Parathyroid adenoma (tissue), 2 donors: ENCODE measurements at regions not wholly inside any gene's neighbourhood (a gene's known extent, or its start where the extent isn't known, plus 50 kb on each side); places are given as distances from the start of the nearest gene placed in this dataset.

Source experiments
- H2AFZ ChIP-seq: fragments of 300-600 bp; sonication (generic); one replicate; pipeline ENCODE4 v1.7.0; 2017; ENCODE audit warnings: antibody characterized with exemption, mild to moderate bottlenecking
- H3K27ac ChIP-seq: fragments of 300-600 bp; sonication (generic); one replicate; pipeline ENCODE4 v1.7.0; 2017
- H3K27me3 ChIP-seq: fragments of 300-600 bp; sonication (generic); one replicate; pipeline ENCODE4 v1.7.0; 2017; ENCODE audit warnings: low read length; ENCODE audit not compliant: control insufficient read depth, insufficient read depth
- H3K36me3 ChIP-seq: fragments of 300-600 bp; sonication (generic); one replicate; pipeline ENCODE4 v1.7.0; 2017; ENCODE audit warnings: low read length; ENCODE audit not compliant: control insufficient read depth, insufficient read depth
- H3K4me1 ChIP-seq: fragments of 300-600 bp; sonication (generic); one replicate; pipeline ENCODE4 v1.7.0; 2017; ENCODE audit warnings: control low read depth
- H3K4me2 ChIP-seq: fragments of 300-600 bp; sonication (generic); one replicate; pipeline ENCODE4 v1.7.0; 2017; ENCODE audit warnings: low read length
- H3K4me3 ChIP-seq: fragments of 300-600 bp; sonication (generic); one replicate; pipeline ENCODE4 v1.7.0; 2017; ENCODE audit warnings: low read depth, low read length
- H3K79me2 ChIP-seq: fragments of 300-600 bp; sonication (generic); one replicate; pipeline ENCODE4 v1.7.0; 2017; ENCODE audit warnings: control low read depth
- H3K9ac ChIP-seq: fragments of 300-600 bp; sonication (generic); one replicate; pipeline ENCODE4 v1.7.0; 2017; ENCODE audit warnings: mild to moderate bottlenecking
- H3K9me3 ChIP-seq: fragments of 300-600 bp; sonication (generic); one replicate; pipeline ENCODE4 v1.7.0; 2017; ENCODE audit warnings: low read length; ENCODE audit not compliant: control insufficient read depth
- TF ChIP-seq, protein P1 (sequence below): fragments of 300-600 bp; sonication (generic); IDR thresholded peaks from one replicate; pipeline ENCODE4 v1.7.0; 2017; ENCODE audit warnings: antibody characterized with exemption, mild to moderate bottlenecking
- donor health status: primary hyperparathyroidism.

DNA sequence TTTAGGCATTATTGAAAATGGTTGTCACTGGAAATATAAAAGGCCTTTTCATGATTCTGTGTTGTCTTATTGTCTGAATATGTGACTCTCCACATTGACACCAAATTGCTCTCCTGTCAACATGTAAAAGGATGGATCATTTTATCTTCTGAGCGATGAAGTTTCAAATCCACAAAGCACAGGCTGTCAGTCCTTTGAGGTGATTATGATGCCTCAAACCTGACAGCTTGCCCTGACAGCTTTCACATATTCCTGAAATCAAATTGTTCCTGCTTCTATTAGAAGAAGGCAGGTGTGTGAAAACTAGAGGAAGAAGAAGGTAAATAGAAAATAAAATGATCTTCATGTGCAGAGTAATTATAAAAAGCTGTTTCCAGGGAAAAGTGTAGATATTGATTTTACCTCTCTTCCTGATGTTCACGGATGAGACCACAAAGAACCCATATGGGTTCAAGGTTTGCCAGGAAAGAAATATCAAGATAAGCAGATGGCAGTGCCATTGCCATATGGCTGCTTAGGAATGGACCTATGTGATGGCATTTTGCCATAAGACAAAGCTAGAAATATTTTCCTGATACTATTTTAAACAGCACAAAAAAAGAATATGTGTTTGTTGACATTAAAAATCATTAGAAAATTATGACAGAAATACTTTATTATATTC, 1006.3 kb upstream of the AGA start:
- Histone ChIP-seq H3K4me1 (no peaks in the 10 kb centered on the region), H3K27me3 (no peaks in the 10 kb centered on the region), H3K27ac (no peak overlapping the region), H3K79me2 (no peaks in the 10 kb centered on the region), H3K9ac (no peak overlapping the region), H3K4me3 (no peak overlapping the region), H3K36me3 (no peaks in the 10 kb centered on the region), H3K9me3 (no peaks in the 10 kb centered on the region), H2AFZ (no peak overlapping the region), H3K4me2 (no peak overlapping the region)
- TF ChIP-seq, protein P1, sequence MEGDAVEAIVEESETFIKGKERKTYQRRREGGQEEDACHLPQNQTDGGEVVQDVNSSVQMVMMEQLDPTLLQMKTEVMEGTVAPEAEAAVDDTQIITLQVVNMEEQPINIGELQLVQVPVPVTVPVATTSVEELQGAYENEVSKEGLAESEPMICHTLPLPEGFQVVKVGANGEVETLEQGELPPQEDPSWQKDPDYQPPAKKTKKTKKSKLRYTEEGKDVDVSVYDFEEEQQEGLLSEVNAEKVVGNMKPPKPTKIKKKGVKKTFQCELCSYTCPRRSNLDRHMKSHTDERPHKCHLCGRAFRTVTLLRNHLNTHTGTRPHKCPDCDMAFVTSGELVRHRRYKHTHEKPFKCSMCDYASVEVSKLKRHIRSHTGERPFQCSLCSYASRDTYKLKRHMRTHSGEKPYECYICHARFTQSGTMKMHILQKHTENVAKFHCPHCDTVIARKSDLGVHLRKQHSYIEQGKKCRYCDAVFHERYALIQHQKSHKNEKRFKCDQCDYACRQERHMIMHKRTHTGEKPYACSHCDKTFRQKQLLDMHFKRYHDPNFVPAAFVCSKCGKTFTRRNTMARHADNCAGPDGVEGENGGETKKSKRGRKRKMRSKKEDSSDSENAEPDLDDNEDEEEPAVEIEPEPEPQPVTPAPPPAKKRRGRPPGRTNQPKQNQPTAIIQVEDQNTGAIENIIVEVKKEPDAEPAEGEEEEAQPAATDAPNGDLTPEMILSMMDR: no peak

DNA sequence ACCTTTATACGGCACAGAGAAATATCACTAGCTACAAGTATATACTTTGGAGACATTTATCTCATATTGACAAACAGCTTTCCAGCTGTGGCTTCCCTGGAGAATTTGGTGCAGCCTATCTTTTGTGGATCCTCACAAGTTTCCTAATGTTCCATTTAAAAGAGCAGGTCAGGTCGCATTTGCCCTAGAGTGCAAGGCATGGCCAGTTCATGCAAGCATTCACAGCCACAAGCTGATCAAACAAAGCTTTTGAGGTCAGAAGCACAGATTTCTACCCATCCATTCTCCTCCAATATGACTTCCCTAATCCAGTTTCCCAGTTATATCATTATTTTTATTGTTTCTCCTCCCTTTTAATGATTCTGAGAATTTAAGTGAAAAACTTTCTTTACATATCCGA, 1008.4 kb upstream of the AGA start:
- Histone ChIP-seq H3K79me2 (no peaks in the 10 kb centered on the region), H3K27ac (no peak overlapping the region), H3K4me3 (no peak overlapping the region), H3K4me2 (no peak overlapping the region), H3K27me3 (no peaks in the 10 kb centered on the region), H3K36me3 (no peaks in the 10 kb centered on the region), H3K9ac (no peak overlapping the region), H2AFZ (no peak overlapping the region), H3K4me1 (no peaks in the 10 kb centered on the region), H3K9me3 (no peaks in the 10 kb centered on the region)
- TF ChIP-seq, protein P1: no peak

DNA sequence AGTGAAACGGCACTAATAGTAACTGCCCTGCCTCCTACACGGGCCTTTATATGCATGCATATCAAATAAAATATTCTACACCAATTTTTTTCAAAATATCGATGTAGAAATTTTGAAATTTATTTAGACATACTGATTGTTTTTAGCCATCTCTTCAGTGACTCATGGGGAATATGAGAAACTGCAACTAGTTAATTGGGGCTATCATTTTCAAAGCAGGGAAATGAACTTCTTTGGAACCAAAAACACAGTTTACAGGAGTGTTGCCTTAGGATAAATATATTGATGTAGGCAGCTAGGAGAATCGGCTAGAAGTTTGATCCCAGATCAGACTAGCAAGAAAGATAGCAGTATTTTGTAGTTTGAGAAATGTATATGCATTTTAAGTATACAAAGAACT, 1010.8 kb upstream of the AGA start:
- TF ChIP-seq, protein P1: no peak
- Histone ChIP-seq H3K9ac (no peak overlapping the region), H3K4me1 (no peaks in the 10 kb centered on the region), H3K4me2 (no peak overlapping the region), H3K79me2 (no peaks in the 10 kb centered on the region), H3K36me3 (no peaks in the 10 kb centered on the region), H3K27ac (no peak overlapping the region), H2AFZ (no peak overlapping the region), H3K9me3 (no peaks in the 10 kb centered on the region), H3K27me3 (no peaks in the 10 kb centered on the region), H3K4me3 (no peak overlapping the region)

DNA sequence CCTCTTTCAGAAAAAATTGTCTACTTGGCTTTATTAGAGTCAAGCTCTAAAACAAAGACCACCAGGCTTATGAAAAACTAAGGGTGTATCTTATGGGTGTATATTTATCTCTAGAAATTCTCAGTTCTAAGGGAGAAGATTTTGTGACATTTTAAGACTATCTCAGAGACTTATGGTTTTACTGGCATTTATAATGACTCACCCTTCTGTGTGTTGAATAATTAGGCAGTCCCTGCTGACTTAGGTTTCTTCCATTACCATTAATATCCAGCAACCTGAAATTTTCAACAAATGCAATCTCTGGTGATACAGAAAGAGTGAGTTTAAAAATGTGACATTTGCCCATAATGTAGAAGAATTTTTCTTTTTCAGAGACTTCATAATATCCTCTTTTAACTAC, 1015.0 kb upstream of the AGA start:
- Histone ChIP-seq H3K79me2 (no peaks in the 10 kb centered on the region), H3K4me1 (no peaks in the 10 kb centered on the region), H2AFZ (no peak overlapping the region), H3K4me2 (no peak overlapping the region), H3K4me3 (no peak overlapping the region), H3K27ac (no peak overlapping the region), H3K36me3 (no peaks in the 10 kb centered on the region), H3K9ac (no peak overlapping the region), H3K27me3 (no peaks in the 10 kb centered on the region), H3K9me3 (no peaks in the 10 kb centered on the region)
- TF ChIP-seq, protein P1: no peak

DNA sequence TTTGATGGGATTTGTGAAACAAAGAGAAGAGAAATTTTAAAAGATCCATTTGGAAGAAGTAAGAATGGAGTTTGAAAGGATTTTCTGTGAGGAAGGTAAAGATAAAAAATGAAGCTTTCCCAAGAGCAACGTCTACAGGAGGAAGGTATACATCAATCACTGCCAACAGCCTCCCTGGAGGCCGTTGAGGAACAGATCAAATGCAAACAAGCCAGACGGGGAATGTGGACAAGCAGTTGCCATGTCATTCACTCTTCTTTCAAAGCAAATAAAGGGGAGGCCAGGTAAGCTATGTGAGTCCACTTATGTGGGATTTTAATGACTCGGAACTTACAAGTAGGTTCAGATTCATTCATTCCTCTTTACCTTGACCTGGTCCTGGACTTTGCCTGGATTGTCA, 1020.5 kb upstream of the AGA start:
- no peaks in the 10 kb centered on the region for H3K36me3 ChIP-seq
- H3K4me1 ChIP-seq: no peaks in the 10 kb centered on the region
- no peak overlapping the region for H2AFZ ChIP-seq
- no peaks in the 10 kb centered on the region for H3K79me2 ChIP-seq
- TF ChIP-seq, protein P1: no peak
- H3K9me3 ChIP-seq: no peaks in the 10 kb centered on the region
- H3K9ac ChIP-seq: no peak overlapping the region
- H3K4me2 ChIP-seq: no peak overlapping the region
- no peak overlapping the region for H3K27ac ChIP-seq
- H3K4me3 ChIP-seq: no peak overlapping the region
- no peaks in the 10 kb centered on the region for H3K27me3 ChIP-seq
